COR-L47 (cell line): ENCODE measurements at regions not wholly inside any gene's neighbourhood (a gene's known extent, or its start where the extent isn't known, plus 50 kb on each side); places are given as distances from the start of the nearest gene placed in this dataset.
A peak's percentile ranks its signal among the peaks of the same experiment; 100 is the strongest.

Experiments
- DNase-seq: peaks from one replicate; lab custom pipeline; 2025; lab: John Stamatoyannopoulos, UW

DNA sequence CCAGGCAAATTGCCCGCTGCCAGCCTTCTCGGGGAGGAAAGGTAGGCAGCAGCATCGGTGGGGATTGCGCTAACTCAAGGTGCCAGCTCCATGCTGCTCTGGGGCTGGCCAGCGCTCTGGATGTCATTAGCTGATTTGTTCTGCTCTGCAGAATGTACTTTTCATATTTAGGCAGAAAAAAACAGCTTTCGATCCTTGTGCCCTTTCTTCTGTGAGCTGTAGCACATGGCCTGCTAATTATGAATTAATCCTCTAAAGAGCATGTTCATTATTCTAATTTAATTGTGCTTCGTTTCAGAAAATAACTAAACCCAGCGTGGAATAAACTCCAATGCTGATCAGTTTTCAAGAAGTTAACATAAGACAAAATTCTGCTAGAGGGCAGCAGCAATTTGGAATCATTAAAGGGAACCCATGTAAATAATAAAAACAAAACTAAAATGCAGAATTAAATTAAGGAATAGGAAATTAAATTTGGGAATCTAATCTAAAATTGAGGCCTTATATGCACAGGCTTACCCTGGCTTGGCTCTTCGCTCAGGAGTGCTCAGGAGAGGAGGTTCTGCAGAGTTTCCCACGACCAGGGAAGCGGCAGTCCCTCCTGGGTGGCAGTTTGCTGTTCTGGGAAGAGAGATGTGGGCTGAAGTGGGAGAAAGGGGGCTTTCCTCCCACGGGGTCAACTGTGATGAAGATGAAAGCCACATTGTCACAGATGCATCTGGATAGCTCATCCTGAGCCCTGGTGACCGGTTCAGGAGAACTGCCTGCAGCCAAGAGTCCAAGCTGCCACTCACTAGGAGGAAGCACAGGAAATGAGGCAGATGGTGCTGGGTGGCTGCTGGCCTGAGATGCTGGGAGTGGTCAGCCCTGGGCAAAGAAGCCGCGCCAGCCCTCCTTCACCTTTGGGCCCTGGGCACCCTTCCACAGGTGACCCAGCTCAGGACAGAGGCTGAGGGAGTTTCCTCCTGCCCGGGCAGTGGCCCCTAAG is 93.2 kb upstream of the PKDCC start:
- DNase-seq = no peak

DNA sequence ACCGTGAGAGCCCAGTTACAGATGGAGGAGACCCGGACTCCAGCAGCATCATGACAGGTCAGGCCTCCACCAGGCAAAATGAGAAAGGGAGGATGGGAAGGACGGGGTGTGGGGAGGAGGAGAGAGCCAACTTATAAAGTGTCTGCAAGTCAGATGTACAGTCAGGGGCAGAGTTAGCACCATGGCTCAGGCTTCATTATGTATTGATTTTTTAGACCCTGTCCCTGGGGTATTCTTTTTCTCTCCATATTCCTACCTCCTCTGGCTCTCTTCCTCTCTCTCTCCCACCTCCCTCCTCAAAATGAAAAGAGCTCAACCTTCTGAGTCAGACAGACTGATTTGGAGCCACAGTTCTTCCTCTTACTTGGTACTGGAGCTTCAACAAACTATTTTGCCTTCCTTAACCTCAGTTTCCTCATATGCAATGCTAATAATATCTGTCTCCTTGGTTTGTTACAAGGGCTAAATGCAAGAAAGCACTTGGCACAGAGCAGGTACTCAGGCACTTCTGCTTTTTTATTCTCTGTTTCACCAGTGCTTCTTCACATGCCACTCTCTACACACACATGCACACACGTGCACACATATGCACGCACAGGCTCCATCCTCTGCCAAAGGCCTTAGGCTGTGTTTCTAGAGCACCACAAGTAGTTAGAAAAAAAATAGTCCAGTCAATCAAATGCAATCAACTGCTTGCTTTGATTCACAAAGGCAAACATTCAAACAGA is 92.3 kb upstream of the PKDCC start:
- no peak for DNase-seq

DNA sequence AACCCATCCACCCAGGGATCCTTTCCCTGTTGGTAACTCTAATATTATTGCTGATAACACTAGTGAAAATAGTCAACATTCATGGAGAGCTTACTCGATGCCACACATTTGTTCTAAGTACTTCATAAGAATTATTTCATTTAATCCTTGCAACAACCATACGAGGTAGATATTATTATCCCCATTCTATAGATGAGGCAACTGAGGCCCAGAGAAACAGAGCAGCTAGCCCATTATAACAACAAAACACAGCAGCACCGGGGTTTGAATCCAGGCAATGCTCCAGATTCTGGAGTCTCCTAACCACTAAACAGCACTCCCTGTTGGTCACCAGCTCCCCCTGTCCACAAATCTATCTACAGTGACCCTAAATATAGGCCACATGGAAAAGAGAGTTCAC is 90.4 kb upstream of the PKDCC start:
- no peak for DNase-seq

DNA sequence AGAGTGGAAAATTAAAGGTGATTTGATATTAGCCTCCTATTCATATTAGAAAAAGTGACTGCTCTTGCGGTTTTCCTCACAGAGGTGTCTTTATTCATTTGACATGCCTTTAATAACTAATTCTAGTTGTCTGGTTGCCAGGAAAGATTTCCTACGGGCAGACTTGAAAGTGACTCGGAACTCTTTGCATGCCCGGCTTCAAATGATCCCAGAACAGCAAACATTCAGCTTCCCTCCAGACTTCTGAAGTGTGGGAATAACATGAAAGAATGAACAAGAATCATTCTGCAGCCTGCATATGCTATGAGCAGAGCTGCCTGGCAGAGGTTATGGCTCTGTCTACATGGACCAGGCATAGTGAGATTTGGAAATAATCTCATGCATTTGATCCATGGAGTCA is 89.6 kb upstream of the PKDCC start:
- DNase-seq = no peak

DNA sequence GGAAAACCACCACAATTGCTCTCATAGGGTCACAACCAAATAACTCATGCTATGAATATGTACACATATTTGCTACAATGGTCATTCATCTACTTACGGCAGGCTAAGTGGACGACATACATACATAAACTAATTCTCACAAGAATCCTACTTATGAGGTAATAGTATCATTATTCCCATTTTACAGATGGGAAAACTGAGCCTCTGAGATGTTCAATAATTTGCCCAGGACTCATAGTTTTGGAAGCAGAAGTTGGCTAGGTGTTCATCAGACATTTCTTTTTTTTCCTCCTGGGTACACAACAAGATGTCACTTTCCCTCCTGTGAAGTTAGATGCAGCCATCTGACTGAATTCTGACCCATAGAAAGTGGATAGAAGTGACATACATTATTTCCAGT is 89.0 kb upstream of the PKDCC start:
- no peak for DNase-seq

DNA sequence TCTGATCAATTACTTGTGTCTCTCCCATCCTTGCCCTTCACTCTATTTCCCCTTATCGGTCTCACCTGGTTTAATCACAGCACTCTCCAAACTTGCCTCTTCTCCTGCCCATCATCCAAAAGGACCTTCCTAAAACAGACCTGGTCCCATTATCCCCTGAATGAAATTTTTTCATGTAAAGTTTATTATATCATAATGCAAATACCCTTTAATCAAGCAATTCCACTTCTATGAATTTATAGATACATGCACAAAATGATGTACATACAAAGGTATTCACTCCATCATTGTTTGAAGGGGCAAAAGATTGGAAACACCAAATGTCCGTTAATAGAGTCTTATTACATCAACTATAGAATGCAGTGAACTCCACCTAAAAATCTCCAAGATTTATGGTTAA is 88.1 kb upstream of the PKDCC start:
- no peak for DNase-seq

DNA sequence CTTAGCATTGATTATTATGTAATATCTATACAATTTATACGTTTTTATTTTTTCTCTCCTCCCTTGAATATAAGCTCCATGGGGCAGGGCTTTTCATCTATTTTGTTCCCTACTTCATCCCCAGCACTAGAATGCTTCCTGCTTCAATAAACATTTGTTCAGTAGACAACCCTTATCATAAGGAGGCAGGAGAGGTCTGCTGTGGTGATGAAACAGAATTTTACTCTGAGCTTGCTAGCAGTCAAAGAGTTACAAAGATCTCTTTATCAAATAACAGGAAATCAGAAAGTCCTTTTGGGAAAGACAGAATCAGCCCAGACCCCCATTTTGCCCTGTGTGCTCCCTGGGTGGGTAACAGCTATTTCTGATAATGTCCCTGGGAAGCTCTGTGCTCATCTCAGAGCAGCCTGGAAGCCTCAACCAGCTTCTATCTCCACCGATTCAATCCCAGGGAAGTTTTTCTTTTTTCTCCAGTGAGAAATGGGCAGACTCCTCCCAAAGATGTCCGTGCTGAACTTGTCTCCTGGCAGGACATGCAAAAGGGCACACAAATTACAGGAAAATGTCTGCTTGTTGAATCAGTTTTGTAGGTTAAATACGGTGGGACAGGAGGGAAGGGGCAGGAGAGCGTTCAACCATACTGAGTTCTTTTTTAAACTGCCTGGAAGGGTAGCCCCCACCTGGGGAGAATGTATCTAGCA is 84.7 kb upstream of the PKDCC start:
- DNase-seq = no peak

DNA sequence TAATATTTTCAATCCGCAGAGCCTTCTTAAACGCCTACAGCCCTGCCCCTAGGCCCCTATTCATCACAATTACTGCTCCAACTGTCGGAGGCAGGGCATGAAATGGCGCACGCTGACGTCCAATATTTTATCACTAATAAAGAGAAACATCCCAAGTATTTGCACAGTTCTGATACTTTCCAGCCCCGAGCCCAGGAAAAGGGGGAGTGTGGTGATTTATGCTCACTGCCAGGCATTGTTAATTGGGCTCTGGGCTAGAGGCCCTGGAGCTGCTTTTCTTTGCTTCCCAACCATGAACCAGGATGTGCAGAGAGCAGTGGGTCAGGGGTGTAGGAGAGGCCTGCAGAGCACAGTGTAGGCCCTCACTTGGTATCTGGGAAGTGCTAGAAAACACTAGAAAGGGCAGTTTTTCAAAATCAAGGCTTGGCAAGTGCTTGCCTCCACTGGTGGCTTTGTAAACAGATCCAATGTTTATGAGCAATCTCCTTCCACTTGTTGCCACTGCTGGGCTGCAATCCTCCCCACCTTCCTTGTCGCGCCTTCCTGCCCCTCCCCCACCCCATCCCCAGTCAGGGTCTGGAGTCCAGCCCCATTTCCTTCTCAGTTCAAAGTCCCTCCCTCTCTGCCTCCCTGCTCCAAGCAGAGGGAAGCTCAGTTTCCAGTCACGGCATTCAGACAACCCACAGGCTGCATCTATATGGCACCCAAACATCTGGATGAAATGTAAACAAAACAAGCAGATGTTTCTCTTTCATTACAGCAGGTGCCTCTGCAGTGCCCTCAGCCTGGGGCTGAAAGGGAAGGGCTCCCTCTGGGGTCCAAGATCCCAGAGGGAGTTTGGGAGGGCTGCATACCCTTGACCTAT is 83.9 kb upstream of the PKDCC start:
- peak; percentile 39 for DNase-seq

DNA sequence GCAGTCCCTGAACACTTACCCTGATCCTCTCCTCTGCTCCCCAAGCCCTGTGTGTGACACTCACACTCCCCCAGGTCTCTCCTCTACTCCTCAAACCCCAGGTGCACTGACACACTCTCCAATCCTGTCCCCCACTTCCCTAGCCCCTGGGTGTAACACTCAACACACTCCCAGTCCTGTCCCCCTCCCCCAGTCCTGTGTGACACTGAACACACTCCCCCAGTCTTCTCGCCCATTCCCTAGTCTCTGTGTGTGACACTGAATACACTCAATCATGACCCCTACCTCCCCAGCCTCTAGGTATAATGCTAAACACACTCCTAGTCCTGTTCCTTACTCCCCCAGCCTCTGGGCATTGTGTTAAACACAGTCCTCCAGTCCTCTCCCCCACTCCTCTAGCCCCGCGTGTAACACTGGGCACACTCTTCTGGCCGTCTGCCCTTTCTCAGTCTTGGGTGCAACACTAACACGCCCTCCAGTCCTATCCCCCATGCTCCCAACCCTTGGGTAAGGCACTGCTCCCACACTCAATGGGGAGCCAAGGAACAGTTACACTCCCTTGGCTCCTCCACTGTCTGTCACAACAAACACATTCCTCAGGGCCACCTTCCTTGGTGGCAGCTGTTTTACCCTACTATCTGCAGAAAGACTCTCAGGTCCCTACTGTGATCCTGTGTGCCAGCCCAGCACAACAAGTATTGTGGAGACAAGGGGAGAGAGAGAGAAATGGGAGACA is 82.5 kb upstream of the PKDCC start:
- no peak for DNase-seq

DNA sequence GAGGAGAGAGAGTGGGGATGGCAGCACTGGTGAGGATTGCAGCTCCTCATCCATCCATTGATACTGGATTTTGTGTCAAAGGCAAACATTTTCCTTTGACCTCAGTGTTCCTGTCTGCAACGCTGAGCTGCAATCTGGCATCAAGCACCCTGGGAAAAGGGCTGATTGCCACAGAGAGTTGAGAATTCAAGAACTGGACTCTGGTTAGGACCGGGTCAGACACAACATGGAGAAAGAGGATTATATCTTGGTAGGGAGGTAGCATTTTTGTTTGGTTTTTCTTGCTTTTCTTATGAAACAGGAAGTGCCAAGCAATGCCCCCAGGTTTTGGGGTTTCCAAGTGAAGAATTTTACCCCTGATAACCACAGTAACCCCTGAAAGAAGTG is 81.9 kb upstream of the PKDCC start:
- no peak for DNase-seq

DNA sequence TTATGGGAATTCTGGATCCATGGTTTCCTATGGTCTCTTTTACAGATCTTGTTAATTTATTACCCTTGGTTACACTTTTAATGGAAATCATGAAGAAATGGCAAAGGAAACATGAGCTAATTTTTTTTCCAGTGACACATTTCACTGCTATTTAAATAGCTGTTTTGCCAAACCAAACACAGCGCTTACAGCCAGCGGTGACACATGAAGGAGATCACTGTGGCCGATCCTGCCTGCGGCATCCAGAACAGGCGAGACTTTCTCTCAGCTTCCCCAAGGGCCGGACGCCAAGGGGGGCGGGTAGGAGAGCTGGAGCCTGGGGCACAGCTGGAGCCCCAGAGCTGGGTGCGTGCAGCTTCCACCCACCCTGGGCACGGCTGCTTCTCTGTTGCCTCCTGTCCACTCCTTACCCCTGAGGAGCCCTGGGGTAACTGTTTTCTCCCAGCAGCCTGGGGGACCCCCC is 81.4 kb upstream of the PKDCC start:
- DNase-seq = no peak

DNA sequence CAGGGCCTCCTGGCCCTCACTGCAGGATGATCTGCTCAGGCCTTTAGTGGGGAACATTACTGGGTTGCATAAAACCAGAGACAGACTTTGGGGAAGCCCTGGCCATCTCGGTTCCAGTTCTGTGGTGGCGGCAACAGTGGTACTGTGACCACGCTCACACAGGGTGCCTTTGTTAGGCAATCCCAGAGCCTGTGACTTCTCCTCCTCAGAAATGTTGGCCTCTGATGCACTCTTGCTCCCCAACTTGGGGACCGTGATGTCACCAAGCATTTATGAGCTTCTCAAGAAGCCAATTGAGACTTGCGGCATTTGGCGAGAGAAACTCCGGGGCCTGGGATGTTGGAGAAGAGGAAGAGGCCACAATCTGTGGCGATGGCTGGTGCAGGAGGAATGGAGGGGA is 80.9 kb upstream of the PKDCC start:
- DNase-seq = no peak

DNA sequence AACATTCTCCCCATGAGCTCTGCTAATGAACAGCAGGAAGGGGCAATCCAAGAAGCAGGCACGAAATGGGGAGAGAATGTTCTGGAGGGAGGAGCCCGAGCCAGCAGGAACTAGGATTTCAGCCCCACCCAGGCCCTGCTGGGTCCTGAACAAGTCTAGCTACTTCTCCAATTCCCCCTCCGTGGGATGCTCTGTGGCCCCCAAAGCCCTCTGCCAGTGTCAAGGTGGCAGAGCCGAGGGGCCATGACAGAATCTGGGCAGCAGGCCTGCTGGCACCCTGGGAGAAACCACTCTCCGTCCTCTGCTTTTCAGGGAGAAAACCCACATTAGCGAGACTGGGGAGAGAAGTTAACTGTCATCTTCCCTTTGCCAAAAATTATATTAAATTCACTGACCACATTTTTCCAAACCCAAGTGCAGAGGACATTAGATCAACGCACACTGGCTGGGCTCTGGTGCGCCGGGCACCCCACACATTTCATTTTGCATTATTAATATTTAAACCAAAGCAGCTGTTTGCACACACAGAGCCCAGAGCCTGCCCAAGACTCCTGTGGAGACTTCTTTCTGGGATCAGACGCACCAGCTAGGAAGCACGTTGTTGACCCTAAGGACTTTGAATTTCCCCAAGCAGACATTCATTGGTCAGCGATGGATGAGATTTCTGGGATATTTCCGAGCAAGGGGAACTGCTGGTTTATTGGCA is 80.2 kb upstream of the PKDCC start:
- DNase-seq = no peak

DNA sequence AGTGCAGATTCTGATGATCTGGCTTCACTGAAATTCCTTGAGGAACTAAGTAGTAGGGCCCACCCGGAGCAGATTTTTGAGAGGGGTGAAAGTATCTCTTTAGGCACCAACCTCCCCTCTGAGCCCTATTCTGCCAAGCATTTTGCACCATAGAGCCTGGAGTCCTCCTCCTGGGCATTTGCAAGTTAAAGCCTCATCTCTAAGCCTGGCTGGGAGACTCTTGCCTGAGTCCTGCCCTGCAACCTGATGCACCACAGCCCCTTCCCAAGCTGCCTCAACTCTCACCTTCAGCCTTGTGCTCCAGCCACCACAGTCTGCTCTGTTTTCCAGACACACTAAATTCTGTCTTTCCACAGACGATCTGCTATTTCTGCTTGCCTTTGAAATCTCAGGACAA is 79.6 kb upstream of the PKDCC start:
- DNase-seq = no peak

DNA sequence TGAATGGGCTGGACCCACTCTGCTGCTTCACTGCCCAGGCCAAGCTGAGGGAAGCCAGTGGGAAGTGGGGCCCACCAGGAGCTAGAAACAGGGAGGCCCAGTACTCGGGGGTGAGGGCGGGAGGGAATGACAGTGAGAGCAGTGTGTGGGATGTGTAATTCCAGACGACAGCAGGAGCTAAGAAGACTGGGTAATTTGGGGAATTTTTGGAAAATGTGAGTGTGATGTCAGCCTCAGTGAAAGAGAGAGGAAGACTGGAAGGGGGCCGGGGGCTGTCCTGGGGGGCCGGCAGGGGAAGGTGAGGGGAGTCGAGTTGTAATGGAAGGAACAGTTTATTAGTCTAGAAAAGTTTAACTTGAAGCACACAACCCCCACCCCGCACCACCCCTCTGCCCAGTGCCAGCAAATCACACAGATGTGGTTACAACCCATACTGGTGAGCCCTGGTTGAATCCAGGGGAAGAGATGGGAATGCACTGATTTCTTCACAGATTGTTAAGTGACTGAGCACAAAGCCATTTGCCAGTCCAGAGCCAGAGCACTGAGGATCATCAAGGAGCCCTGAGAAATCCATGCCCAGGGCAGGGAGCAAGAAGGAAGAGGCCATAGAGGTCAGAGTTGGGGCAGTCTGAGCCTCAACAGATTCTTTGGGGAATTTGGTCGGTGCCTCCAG is 76.7 kb upstream of the PKDCC start:
- DNase-seq = no peak

DNA sequence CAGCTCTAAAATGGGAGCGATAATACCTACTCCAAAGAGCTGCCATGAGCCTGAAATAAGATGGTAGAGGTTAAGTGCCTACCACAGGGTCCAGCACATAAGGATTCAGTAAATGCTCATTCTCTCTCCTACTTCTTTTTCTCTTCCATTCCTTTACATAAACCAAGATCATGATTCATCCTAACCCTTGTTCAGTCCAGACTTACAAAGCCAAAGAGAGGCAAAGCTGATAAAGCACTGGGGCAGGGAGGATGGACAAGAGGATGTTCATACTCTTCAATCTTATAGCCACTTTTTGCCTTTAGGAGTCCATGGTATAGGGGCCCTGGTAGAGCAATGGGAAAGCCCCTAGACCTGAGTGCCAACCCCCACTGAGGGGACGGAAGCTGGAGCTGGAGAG is 75.6 kb upstream of the PKDCC start:
- no peak for DNase-seq

DNA sequence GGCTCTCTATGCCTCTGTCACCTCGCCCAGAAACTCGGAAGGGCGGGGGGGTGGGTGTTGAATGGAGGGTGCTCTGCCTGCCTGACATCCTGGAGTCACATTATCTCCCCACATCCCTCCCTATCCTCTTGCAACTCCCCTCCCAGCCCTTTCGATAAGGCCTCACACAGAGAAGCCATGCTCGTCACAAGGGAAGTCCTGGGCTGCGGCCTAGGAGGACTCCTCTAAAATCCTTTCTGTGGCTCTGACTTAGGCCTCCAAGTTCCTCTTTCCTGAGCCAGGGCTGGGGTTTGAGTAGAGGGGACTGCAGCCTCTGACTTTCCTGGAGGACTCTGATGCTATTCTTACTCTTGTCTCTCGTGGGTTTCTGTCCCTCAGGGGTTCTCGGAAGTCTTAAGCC is 75.0 kb upstream of the PKDCC start:
- DNase-seq = no peak

DNA sequence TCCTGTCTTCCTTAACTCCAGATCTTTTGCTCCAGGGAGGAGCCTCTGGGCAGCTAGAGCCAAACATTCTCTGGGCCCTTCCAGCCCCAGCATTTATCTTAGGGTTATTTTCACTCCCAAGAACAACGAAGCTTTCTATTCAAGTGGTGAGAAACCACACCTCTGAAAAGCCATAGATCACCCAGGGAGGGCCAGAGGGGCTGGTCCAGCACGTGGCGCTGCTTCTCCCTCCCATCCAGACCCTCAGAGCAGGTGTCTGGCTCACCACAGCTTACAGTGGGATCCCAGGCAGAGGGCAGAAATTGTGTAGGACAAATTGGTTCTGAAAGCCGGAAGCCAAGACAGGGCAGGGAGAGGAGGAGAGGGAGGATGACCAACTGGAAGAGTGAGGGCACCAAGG is 74.0 kb upstream of the PKDCC start:
- no peak for DNase-seq

DNA sequence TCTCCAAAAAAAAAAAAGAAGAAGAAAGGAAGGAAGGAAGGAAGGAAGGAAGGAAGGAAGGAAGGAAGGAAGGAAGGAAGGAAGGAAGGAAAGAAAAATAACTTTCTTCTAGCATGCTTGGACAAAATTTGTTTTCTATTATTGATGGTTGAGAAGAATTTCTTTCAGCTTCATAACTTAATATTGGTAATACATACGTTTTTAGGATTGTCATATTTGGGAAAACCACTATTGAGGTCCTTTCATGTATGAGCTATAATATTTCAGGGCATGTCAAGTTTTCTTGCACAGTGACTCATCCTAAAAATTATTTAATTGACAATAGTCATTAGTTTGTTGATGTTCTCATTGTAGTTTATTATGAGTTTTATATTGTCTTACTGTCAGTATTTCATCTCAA is 66.4 kb upstream of the PKDCC start:
- no peak for DNase-seq

DNA sequence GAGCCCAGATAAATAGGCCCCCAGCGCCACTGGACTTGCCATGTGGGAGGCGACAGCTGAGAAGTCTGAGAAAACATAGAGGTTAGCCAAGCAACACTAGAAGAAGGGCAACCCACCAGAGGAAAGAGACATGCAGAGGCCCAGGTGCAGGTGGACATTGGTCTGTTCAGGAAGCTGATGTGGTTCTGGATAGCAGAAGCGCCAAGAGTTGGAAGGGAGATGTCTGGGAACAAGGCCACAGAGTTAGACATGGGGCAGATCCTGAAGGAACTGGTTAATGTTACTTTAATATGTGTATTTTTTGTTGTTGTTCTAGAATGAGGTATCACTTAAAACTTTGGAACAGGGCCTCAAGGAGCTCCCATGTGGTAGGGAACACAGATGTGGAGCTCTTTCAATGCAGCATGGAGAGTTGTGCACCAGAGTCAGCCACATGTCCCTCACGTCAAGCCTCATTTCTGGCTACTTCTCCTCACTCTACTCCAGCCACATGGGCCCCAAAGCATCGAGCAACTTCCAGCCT is 62.2 kb upstream of the PKDCC start:
- DNase-seq = no peak
